ENCODE measurements at regions not wholly inside any gene's neighbourhood (a gene's known extent, or its start where the extent isn't known, plus 50 kb on each side); places are given as distances from the start of the nearest gene placed in this dataset.
A peak's percentile ranks its signal among the peaks of the same experiment; 100 is the strongest.

- DNase-seq, result no peak
These were observed 71.7 kb upstream of the LIMCH1 start for GRCh38 chr4:41466249-41466648.

- no peak for DNase-seq
These were observed 69.8 kb upstream of the LIMCH1 start for GRCh38 chr4:41468122-41468521.

DNA sequence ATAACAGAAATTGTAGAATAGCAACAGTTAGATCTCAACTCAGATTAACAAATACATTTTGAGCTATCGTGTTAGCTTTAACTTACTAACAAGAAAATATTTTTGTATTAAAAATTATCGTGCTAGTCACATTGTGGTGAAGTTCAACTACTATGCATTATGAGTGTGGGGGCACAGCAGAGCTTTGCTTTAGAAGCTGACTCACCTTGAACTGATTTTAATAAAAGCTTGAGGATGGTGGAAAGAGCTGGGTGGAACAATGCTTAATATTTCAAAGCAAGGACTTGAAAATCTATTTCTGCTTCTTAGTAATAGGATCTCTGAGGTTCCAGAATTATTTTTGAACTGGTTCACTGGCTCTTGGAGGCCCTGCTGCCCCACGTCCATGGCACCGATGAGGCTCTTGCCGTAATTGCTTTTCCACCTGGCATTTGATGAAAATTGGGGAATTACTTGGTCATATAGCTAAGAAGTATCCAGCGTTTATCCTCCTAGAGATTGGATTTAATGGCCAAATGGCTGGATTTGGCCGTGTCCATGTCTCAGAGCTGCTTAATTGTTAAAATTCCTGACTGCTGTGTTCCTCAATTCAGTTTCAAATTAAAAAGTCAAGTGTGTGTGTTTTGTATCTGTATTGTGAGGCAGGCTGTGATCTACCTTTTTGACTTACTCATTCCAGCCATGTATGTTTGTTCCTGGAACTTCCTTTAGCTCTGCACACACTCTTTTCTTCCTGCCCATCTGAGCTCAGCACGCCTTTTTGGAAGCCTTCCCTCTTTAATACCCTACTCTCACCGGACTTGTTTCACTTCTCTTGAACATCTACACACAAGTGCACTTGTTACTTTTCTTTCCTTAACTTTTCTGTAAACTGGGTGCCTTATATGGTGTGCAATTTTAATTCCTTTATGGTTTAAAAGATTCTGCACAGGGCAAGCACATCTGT is 66.6 kb upstream of the LIMCH1 start:
- DNase-seq, result no peak

GRCh38 chr4:41472081-41472480 is 65.9 kb upstream of the LIMCH1 start:
- DNase-seq, result no peak

DNA sequence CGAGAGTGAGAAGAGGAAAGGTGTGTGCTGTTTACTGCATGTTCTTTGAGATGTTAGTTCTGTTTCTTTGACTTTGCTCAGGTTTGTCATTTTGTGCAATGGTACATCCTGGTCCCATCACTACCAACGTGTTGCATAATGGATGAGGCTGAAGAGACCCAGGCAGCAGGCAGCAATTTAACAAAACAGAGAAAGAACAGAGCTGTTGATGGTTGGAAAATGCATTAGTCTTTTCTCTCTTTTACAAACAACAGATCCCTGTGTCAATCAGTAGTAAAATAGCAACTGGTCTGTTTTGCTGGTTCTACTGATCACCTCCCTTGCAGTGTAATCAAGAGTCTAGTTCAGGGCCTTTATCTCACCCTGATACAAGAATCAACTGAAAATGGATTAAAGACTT is 64.8 kb upstream of the LIMCH1 start:
- DNase-seq, result no peak

DNA sequence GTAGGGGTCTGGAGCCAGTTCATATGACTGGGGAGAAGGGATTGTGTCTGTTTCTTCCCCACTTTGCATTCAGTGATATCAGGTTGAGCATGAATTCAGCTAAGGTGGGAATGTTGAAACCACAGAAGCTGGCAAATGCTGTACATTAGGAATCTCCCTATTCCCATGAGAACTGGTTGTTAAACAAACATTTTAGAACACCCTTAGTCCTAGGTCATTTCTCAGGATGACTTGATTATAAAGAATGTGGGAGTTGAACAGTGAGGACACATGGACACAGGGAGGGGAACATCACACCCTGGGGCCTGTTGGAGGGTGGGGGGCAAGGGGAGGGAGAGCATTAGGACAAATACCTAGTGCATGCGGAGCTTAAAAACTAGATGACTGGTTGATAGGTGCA is 62.6 kb upstream of the LIMCH1 start:
- DNase-seq, result no peak

GRCh38 chr4:41476310-41476885 is 61.6 kb upstream of the LIMCH1 start:
- no peak for DNase-seq

DNA sequence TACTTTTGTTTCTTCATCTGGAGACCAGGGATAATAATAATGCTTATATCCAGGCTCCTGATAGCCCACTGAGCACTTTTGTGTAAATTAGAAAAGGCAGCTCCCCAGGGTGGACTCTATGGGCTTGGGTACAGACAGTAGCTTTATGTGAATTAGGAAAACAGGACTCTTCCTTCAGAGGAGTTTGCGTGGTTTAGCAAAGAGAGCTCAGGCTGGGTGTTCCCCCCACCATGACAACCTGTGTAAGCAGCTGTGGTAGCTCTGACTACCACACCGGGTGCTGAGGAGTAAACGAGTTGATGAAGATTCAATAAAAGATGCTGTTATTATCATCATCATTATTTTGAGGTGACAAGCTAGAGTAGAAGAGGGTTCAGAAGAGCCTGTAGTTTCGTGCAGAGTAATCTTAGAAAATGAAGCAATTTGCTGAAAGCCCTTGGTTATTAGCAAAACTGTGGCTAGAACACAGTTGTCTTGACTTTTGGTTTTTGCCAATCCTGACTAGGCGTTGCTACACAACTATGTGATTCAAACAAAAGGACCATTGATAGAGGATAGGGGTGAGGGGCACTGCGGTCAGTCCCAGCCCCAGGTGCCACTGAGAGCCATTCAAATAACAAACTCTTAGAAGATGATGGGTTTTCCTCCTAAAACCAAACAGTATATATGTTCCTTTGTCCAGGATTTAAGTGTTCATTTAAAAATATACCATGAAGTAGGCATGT is 60.6 kb upstream of the LIMCH1 start:
- no peak for DNase-seq

- DNase-seq, result no peak
These were observed 59.4 kb upstream of the LIMCH1 start for GRCh38 chr4:41478518-41478917.

- no peak for DNase-seq
These were observed 57.1 kb upstream of the LIMCH1 start for GRCh38 chr4:41480896-41481311.

- no peak for DNase-seq
These were observed 54.2 kb upstream of the LIMCH1 start for GRCh38 chr4:41483771-41484170.

GRCh38 chr4:41485041-41485440 is 52.9 kb upstream of the LIMCH1 start:
- DNase-seq, result peak; percentile 9

DNA sequence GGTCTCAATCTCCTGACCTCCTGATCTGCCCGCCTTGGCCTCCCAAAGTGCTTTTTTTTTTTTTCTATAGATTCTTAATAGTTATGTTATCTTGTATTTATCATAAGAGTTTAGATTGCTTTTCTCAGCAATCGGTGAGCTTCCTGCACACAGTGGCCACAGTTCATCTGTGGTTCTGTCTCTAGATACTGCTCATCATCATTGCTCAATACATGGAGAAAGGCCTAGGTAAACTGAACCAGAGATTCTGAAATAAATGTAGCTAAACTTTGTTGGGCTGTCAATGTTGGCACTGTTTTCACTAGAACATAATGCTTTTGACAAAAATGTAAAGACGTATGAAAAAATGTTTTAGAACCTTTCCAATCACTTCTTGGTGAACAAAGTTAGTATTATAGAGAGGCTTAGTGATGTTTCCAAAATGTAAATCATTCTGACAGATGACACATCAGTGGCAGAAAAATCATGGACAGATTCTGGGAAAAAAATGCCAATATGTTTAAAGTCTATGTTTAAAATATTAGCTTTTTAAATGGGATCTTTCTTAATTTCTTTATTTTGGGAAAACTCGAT is 50.0 kb upstream of the LIMCH1 start:
- no peak for DNase-seq
